ENCODE measurements at regions not wholly inside any gene's neighbourhood (a gene's known extent, or its start where the extent isn't known, plus 50 kb on each side); places are given as distances from the start of the nearest gene placed in this dataset.

- DNase-seq (ENCODE audit: low spot score) = no peak
Measured at GRCh38 chr1:29541631-29542030, 305.3 kb downstream of the PTPRU start.

- DNase-seq (ENCODE audit: low spot score) = no peak
Measured at GRCh38 chr1:29540801-29541357, 304.6 kb downstream of the PTPRU start.

- no peak for DNase-seq (ENCODE audit: low spot score)
Measured at GRCh38 chr1:29539971-29540370, 303.6 kb downstream of the PTPRU start.

- DNase-seq (ENCODE audit: low spot score) = no peak
Measured at GRCh38 chr1:29538586-29538985, 302.3 kb downstream of the PTPRU start.

- no peak for DNase-seq (ENCODE audit: low spot score)
Measured at GRCh38 chr1:29532751-29533150, 296.4 kb downstream of the PTPRU start.

GRCh38 chr1:29532285-29532684 lies 296.0 kb downstream of the PTPRU start:
- DNase-seq (ENCODE audit: low spot score) = no peak

- no peak for DNase-seq (ENCODE audit: low spot score)
Measured at GRCh38 chr1:29531596-29531995, 295.3 kb downstream of the PTPRU start.

- DNase-seq (ENCODE audit: low spot score) = no peak
Measured at GRCh38 chr1:29529677-29530278, 293.5 kb downstream of the PTPRU start.

- no peak for DNase-seq (ENCODE audit: low spot score)
Measured at GRCh38 chr1:29527314-29528004, 291.1 kb downstream of the PTPRU start.

GRCh38 chr1:29525941-29526340 lies 289.6 kb downstream of the PTPRU start:
- no peak for DNase-seq (ENCODE audit: low spot score)

GRCh38 chr1:29524285-29525065 lies 288.2 kb downstream of the PTPRU start:
- no peak for DNase-seq (ENCODE audit: low spot score)

GRCh38 chr1:29523576-29523975 lies 287.3 kb downstream of the PTPRU start:
- DNase-seq (ENCODE audit: low spot score) = no peak

GRCh38 chr1:29523136-29523535 lies 286.8 kb downstream of the PTPRU start:
- DNase-seq (ENCODE audit: low spot score) = no peak

- DNase-seq (ENCODE audit: low spot score) = no peak
Measured at GRCh38 chr1:29521811-29522580, 285.7 kb downstream of the PTPRU start.

GRCh38 chr1:29521438-29521715 lies 285.1 kb downstream of the PTPRU start:
- DNase-seq (ENCODE audit: low spot score) = no peak

- DNase-seq (ENCODE audit: low spot score) = no peak
Measured at GRCh38 chr1:29520571-29521437, 284.5 kb downstream of the PTPRU start.

- DNase-seq (ENCODE audit: low spot score) = no peak
Measured at GRCh38 chr1:29519788-29520110, 283.4 kb downstream of the PTPRU start.

GRCh38 chr1:29519108-29519787 lies 282.9 kb downstream of the PTPRU start:
- DNase-seq (ENCODE audit: low spot score) = no peak

GRCh38 chr1:29518183-29518835 lies 282.0 kb downstream of the PTPRU start:
- no peak for DNase-seq (ENCODE audit: low spot score)

All from H4 (cell line).